ENCODE measurements at regions not wholly inside any gene's neighbourhood (a gene's known extent, or its start where the extent isn't known, plus 50 kb on each side); places are given as distances from the start of the nearest gene placed in this dataset.

- Histone ChIP-seq H3K4me1 (ENCODE audit: control insufficient read depth in 4 of 4, insufficient read depth in 4 of 4, low read length in 3 of 4) (no peaks in the 10 kb centered on the region), H3K9me3 (ENCODE audit: control insufficient read depth in 4 of 4, low read length in 3 of 4) (no peaks in the 10 kb centered on the region), H3K27me3 (ENCODE audit: control insufficient read depth in 4 of 4, insufficient read depth in 4 of 4, low read length in 3 of 4) (no peaks in the 10 kb centered on the region), H3K36me3 (ENCODE audit: control insufficient read depth in 4 of 4, insufficient read depth in 3 of 4, low read depth in 1 of 4, low read length in 3 of 4) (no peaks in the 10 kb centered on the region), H3K9ac (ENCODE audit: low read depth in 1 of 2, low read length in 2 of 2) (no peak overlapping the region), H3K4me3 (ENCODE audit: low read depth in 1 of 3, low read length in 3 of 3) (no peak overlapping the region), H3K27ac (ENCODE audit: low read depth in 1 of 2, low read length in 2 of 2) (no peak overlapping the region)
- no peak for DNase-seq (ENCODE audit: low spot score)
- WGBS: 60% methylated on average over 12 of the region's 12 CpGs
- no peak for TF ChIP-seq CTCF (IDR thresholded peaks at IDR 0.05; ENCODE audit: low read depth, low read length, missing input control)
- TF ChIP-seq YY1 (IDR thresholded peaks at IDR 0.05): no peak
- TF ChIP-seq JUND (IDR thresholded peaks at IDR 0.05): no peak
- TF ChIP-seq NR2F2 (IDR thresholded peaks at IDR 0.05): no peak
- no peak for TF ChIP-seq FOXA1 (IDR thresholded peaks at IDR 0.05)
- no peak for TF ChIP-seq GABPA (IDR thresholded peaks at IDR 0.05 in 1 of 2, conservative IDR thresholded peaks at IDR 0.05 in 1 of 2)
- no peak for TF ChIP-seq HNF4A (conservative IDR thresholded peaks at IDR 0.05)
- no peak for TF ChIP-seq REST (IDR thresholded peaks at IDR 0.05)
- TF ChIP-seq RXRA (IDR thresholded peaks at IDR 0.05): no peak
- TF ChIP-seq MAX (IDR thresholded peaks at IDR 0.05): no peak
- no peak for TF ChIP-seq ATF3 (IDR thresholded peaks at IDR 0.05)
- no peak for TF ChIP-seq ZBTB33 (IDR thresholded peaks at IDR 0.05)
- no peak for TF ChIP-seq HNF4G (IDR thresholded peaks at IDR 0.05)
- no peak for TF ChIP-seq EGR1 (IDR thresholded peaks at IDR 0.05; ENCODE audit: low read depth in 2 of 2)
- TF ChIP-seq SP1 (IDR thresholded peaks at IDR 0.05): no peak
- no peak for TF ChIP-seq RAD21 (IDR thresholded peaks at IDR 0.05)
Measured at GRCh38 chr15:72890043-72890442, 106.5 kb upstream of the ADPGK start.

GRCh38 chr15:72889545-72889944 is 106.0 kb upstream of the ADPGK start:
- Histone ChIP-seq H3K27me3 (ENCODE audit: control insufficient read depth in 4 of 4, insufficient read depth in 4 of 4, low read length in 3 of 4) (no peaks in the 10 kb centered on the region), H3K36me3 (ENCODE audit: control insufficient read depth in 4 of 4, insufficient read depth in 3 of 4, low read depth in 1 of 4, low read length in 3 of 4) (no peaks in the 10 kb centered on the region), H3K9ac (ENCODE audit: low read depth in 1 of 2, low read length in 2 of 2) (no peak overlapping the region), H3K4me3 (ENCODE audit: low read depth in 1 of 3, low read length in 3 of 3) (no peak overlapping the region), H3K4me1 (ENCODE audit: control insufficient read depth in 4 of 4, insufficient read depth in 4 of 4, low read length in 3 of 4) (no peaks in the 10 kb centered on the region), H3K27ac (ENCODE audit: low read depth in 1 of 2, low read length in 2 of 2) (no peak overlapping the region), H3K9me3 (ENCODE audit: control insufficient read depth in 4 of 4, low read length in 3 of 4) (no peaks in the 10 kb centered on the region)
- 82% methylated on average over 5 of the region's 5 CpGs for WGBS
- no peak for DNase-seq (ENCODE audit: low spot score)
- TF ChIP-seq MAX (IDR thresholded peaks at IDR 0.05) (no peak), CTCF (IDR thresholded peaks at IDR 0.05; ENCODE audit: low read depth, low read length, missing input control) (no peak)
